Gastroesophageal sphincter (tissue), 4 donors: ENCODE measurements at regions not wholly inside any gene's neighbourhood (a gene's known extent, or its start where the extent isn't known, plus 50 kb on each side); places are given as distances from the start of the nearest gene placed in this dataset.

Source experiments
- ATAC-seq: fragments of 150-250 bp; one replicate; pipeline ENCODE4 v1.9.1; 2016; ENCODE audit warnings: mild to moderate bottlenecking, moderate library complexity
- H3K27ac ChIP-seq, 4 donors: fragments of 200-600 bp; sonication (generic) in 3 of 4; 1 replicate in 3 of 4; 2 replicates in 1 of 4; pipeline ENCODE4 v1.5.1; 2016 to 2019
- H3K27me3 ChIP-seq: fragments of 200-600 bp; sonication (generic); one replicate; pipeline ENCODE4 v1.5.1; 2019
- H3K36me3 ChIP-seq, 2 donors: fragments of 200-600 bp; sonication (generic); one replicate each; pipeline ENCODE4 v1.5.1; 2019; ENCODE audit warnings: control low read depth in 1 of 2
- H3K4me1 ChIP-seq, 3 donors: fragments of 200-600 bp; sonication (generic); 1 replicate in 2 of 3; 2 replicates in 1 of 3; pipeline ENCODE4 v1.5.1; 2016 to 2019; ENCODE audit warnings: control low read depth in 2 of 3
- H3K4me3 ChIP-seq, 2 donors: fragments of 200-600 bp; sonication (generic); one replicate each; pipeline ENCODE4 v1.5.1; 2019; ENCODE audit warnings: mild to moderate bottlenecking in 1 of 2, moderate library complexity in 1 of 2
- H3K9me3 ChIP-seq, 3 donors: fragments of 200-600 bp; sonication (generic); one replicate each; pipeline ENCODE4 v1.5.1; 2017 to 2019; ENCODE audit warnings: control low read depth in 2 of 3
- CTCF ChIP-seq, 4 experiments: fragments of 200-600 bp in 2 of 4; fragments of 450-650 bp in 2 of 4; sonication (generic) in 1 of 4; IDR thresholded peaks; one replicate each; pipeline ENCODE4 v1.5.1; 2017 to 2019; ENCODE audit warnings: antibody characterized with exemption in 4 of 4, mild to moderate bottlenecking in 2 of 4, moderate library complexity in 2 of 4
- EP300 ChIP-seq: sonication (generic); formaldehyde crosslinking; IDR thresholded peaks from one replicate; pipeline ENCODE4 v1.6.1; 2017; ENCODE audit warnings: antibody characterized with exemption, mild to moderate bottlenecking
- POLR2A ChIP-seq, 2 donors: fragments of 450-650 bp; IDR thresholded peaks; one replicate each; pipeline ENCODE4 v1.6.1; 2017; ENCODE audit warnings: antibody characterized with exemption in 2 of 2, mild to moderate bottlenecking in 2 of 2, moderate library complexity in 1 of 2
- POLR2AphosphoS5 ChIP-seq: sonication (generic); formaldehyde crosslinking; IDR thresholded peaks from one replicate; pipeline ENCODE4 v1.6.1; 2017; ENCODE audit warnings: antibody characterized with exemption
- whole genome bisulfite sequencing, 2 donors: methylation state at CpG; one replicate each; pipeline ENCODE4 v1.1.5; 2018; ENCODE audit warnings: low coverage in 1 of 2; 5-methylcytosine and 5-hydroxymethylcytosine counted together

DNA sequence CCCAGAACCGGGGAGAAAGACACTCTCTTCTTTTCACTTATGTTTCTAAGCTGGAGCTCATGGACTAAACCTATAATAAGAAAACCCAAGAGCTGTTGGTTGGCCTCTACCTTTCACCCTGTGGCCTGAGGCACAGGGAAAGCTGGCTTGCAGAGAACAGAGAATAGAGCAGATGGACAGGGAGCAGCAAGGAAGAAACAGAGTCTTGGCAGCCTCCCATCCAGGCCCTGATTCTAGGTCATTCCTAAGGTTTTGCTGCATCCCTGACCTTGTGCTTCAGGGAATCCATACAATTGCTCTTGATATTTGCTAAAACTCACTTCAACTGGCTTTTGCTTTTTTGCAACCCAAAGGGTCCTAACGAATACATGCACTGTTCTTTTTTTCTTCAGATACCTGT, 87.8 kb downstream of the SMIM20 start:
- no peak for ATAC-seq
- Histone ChIP-seq H3K4me1 (no peaks in the 10 kb centered on the region), H3K36me3 (no peaks in the 10 kb centered on the region), H3K27ac (no peak overlapping the region), H3K27me3 (no peaks in the 10 kb centered on the region), H3K4me3 (no peak overlapping the region), H3K9me3 (no peaks in the 10 kb centered on the region)
- TF ChIP-seq CTCF (IDR thresholded peaks at IDR 0.05) (no peak), POLR2A (IDR thresholded peaks at IDR 0.05) (no peak), EP300 (no peak), POLR2AphosphoS5 (no peak)
- 72 to 100% methylated on average over 1 to 2 of the region's 2 CpGs for WGBS, 2 donors

DNA sequence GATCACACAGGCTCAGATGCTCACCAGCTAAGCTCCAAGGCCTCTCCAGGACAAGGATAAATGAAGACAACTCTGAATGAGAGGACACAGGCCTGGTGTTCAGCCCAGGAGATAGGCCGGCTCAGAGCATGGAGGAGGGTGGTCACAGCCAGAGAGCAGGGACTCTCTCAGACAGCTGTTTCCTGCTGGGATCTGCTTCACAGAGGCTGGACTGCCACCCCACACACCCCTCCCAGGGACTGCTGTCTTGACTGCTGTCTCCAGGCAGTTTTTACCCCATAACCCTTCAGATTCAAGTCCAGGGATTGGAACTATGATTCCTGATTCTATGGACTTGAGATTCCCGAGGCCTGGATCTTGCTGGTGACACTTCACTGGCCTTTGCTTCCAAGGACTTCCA, 89.0 kb downstream of the SMIM20 start:
- TF ChIP-seq EP300 = no peak
- Histone ChIP-seq H3K27ac (no peak overlapping the region), H3K9me3 (no peaks in the 10 kb centered on the region), H3K36me3 (no peaks in the 10 kb centered on the region), H3K4me1 (no peaks in the 10 kb centered on the region), H3K4me3 (no peak overlapping the region), H3K27me3 (no peaks in the 10 kb centered on the region)
- WGBS, 2 donors = 60% methylated on average over 2 of the region's 2 CpGs; no CpG with 5 or more reads in 1 of the 2 donors
- ATAC-seq = no peak

DNA sequence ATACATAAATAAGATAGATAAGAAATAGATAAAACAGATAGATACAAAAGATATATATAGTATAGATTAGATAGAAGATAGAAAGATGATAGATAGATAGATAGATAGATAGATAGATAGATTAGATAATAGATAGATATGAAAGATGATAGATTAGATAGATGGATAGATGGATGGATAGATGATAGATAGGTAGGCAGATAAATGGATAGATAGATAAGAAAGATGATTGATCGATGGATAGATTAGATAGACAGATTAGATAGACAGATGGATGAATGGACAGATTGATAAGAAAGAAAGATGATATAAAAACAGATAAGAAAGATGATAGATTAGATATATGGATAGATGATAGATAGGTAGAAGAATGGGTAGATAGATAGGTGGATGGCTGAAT, 90.3 kb downstream of the SMIM20 start:
- Histone ChIP-seq H3K27ac (no peak overlapping the region), H3K36me3 (no peaks in the 10 kb centered on the region), H3K9me3 (peaks cover 0 to 9% (median 0%) of the 10 kb centered on the region in 3 donors), H3K4me3 (no peak overlapping the region), H3K27me3 (no peaks in the 10 kb centered on the region), H3K4me1 (no peaks in the 10 kb centered on the region)
- TF ChIP-seq CTCF (IDR thresholded peaks at IDR 0.05) (no peak), POLR2A (IDR thresholded peaks at IDR 0.05) (no peak), POLR2AphosphoS5 (no peak)
- no peak for ATAC-seq
- WGBS, 2 donors = 93 to 100% methylated on average over 1 of the region's 1 CpG

DNA sequence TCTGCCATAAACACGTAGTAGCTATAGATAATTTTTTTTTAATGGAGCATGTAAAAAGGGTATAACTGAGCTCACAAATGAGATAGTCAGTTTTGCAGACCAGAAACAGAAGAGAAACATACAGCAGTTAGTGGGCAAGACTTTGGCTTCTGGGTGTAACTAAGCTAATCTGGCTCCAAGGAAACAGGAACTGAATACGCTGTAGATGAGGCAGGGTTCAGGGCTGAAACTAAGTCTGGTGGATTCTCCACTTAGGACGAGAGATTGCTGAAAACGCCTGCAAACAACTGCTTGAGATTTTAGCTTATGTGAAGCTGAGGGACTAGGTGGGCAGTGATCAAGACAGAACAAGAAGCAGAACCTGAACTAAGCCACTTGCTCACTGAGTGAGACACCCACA, 91.7 kb downstream of the SMIM20 start:
- no peaks in the 10 kb centered on the region for H3K36me3 ChIP-seq
- no peak for TF ChIP-seq POLR2AphosphoS5
- no peak for TF ChIP-seq CTCF (IDR thresholded peaks at IDR 0.05)
- no peak for TF ChIP-seq EP300
- no peaks in the 10 kb centered on the region for H3K4me1 ChIP-seq
- H3K27me3 ChIP-seq = no peaks in the 10 kb centered on the region
- ATAC-seq = no peak
- no peak overlapping the region for H3K27ac ChIP-seq
- no peak overlapping the region for H3K4me3 ChIP-seq
- H3K9me3 ChIP-seq = peaks cover 0 to 16% (median 0%) of the 10 kb centered on the region in 3 donors
- 70 to 73% methylated on average over 4 of the region's 4 CpGs for WGBS, 2 donors

DNA sequence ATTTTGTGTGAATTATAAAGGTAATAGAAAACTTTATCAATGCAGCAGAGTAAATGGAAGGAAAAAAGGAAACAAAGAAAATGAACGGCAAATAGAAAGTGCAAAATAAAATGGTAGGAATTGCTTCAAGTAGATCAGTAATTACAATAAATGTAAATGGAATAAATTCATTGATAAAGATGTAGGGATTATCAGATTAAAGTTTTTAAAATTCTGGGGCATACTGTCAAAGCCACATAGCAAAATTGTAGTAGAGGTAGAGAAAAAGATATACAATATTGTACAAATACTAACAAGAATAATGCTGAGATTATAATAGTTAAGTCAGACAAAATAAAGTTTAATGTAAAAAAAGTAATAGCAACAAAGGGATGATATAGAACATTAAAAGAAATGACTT, 94.7 kb downstream of the SMIM20 start:
- Histone ChIP-seq H3K36me3 (no peaks in the 10 kb centered on the region), H3K4me1 (no peaks in the 10 kb centered on the region), H3K27ac (no peak overlapping the region), H3K9me3 (peaks cover 0 to 16% (median 0%) of the 10 kb centered on the region in 3 donors), H3K27me3 (no peaks in the 10 kb centered on the region), H3K4me3 (no peak overlapping the region)
- 0% methylated on average over 1 of the region's 1 CpG for WGBS, 2 donors
- no peak for TF ChIP-seq POLR2AphosphoS5
- no peak for TF ChIP-seq EP300
- no peak for TF ChIP-seq POLR2A (IDR thresholded peaks at IDR 0.05)
- TF ChIP-seq CTCF (IDR thresholded peaks at IDR 0.05) = no peak
- no peak for ATAC-seq

- WGBS, 2 donors = 87 to 90% methylated on average over 3 of the region's 3 CpGs
- ATAC-seq = no peak
- Histone ChIP-seq H3K36me3 (no peaks in the 10 kb centered on the region), H3K4me3 (no peak overlapping the region), H3K27me3 (peaks cover 3% of the 10 kb centered on the region), H3K4me1 (no peaks in the 10 kb centered on the region), H3K9me3 (peaks cover 0 to 16% (median 0%) of the 10 kb centered on the region in 3 donors), H3K27ac (no peak overlapping the region)
- TF ChIP-seq EP300 (no peak), POLR2AphosphoS5 (no peak), CTCF (IDR thresholded peaks at IDR 0.05) (no peak), POLR2A (IDR thresholded peaks at IDR 0.05) (no peak)
These were observed 95.5 kb downstream of the SMIM20 start for GRCh38 chr4:26009502-26009901.
